ENCODE measurements at regions not wholly inside any gene's neighbourhood (a gene's known extent, or its start where the extent isn't known, plus 50 kb on each side); places are given as distances from the start of the nearest gene placed in this dataset.

DNA sequence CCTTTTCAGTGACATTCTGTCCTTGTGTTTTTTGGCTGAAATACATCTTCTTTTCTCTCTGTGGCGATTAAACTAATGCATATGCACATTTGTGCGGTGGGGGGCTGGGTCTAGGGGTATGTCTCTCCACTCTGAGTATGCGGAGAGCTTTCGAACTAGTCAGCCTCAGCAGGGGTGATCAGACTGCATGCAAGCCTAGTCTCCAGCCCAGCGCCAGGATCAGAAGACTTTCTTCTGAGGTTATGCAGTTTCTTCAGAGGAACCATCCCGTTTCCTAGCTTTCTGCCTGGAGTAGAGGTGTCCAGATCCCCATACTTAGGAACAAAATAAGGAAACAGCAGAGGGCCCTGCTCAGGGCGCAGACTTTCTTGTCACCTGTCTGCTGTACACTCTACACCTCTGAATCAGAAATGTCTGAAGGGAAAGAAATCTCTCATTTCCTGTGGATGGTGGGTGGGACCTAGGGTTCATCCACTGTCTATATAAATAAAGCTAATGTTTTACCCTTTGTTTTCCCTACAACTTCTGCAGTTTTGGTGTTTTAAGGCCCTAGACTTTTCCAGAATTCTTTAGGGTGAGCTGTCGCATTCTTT lies 230.4 kb downstream of the ABHD5 start:
- TF ChIP-seq, protein P1, sequence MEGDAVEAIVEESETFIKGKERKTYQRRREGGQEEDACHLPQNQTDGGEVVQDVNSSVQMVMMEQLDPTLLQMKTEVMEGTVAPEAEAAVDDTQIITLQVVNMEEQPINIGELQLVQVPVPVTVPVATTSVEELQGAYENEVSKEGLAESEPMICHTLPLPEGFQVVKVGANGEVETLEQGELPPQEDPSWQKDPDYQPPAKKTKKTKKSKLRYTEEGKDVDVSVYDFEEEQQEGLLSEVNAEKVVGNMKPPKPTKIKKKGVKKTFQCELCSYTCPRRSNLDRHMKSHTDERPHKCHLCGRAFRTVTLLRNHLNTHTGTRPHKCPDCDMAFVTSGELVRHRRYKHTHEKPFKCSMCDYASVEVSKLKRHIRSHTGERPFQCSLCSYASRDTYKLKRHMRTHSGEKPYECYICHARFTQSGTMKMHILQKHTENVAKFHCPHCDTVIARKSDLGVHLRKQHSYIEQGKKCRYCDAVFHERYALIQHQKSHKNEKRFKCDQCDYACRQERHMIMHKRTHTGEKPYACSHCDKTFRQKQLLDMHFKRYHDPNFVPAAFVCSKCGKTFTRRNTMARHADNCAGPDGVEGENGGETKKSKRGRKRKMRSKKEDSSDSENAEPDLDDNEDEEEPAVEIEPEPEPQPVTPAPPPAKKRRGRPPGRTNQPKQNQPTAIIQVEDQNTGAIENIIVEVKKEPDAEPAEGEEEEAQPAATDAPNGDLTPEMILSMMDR (IDR thresholded peaks at IDR 0.05; ENCODE audit: low read depth, low read length, missing control alignments), result no peak
- H3K4me3 ChIP-seq (replicated peaks; ENCODE audit: low read depth, low read length), result no peak overlapping the region
- DNase-seq (ENCODE audit: extremely low read depth, low read depth), result no peak

DNA sequence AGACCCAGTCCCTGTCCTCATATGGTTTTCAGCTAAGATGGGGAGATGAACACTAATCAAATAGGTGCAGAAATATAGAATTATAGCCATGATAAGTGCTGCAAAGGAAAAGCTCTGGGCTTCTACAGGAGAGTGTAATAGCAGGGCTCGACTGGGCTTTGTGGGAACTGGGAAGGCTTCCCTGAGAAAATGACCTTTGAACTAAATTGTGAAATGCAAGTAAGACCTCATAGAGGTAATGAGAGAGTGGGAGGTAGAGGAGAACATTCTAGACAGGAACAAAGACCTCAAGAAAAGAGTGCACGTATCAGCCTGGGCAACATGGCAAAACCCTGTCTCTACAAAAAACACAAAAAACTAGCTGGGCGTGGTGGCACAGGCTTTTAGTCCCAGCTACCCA lies 231.6 kb downstream of the ABHD5 start:
- TF ChIP-seq, protein P1 (IDR thresholded peaks at IDR 0.05; ENCODE audit: low read depth, low read length, missing control alignments), result no peak
- no peak overlapping the region for H3K4me3 ChIP-seq (replicated peaks; ENCODE audit: low read depth, low read length)
- DNase-seq (ENCODE audit: extremely low read depth, low read depth), result no peak

DNA sequence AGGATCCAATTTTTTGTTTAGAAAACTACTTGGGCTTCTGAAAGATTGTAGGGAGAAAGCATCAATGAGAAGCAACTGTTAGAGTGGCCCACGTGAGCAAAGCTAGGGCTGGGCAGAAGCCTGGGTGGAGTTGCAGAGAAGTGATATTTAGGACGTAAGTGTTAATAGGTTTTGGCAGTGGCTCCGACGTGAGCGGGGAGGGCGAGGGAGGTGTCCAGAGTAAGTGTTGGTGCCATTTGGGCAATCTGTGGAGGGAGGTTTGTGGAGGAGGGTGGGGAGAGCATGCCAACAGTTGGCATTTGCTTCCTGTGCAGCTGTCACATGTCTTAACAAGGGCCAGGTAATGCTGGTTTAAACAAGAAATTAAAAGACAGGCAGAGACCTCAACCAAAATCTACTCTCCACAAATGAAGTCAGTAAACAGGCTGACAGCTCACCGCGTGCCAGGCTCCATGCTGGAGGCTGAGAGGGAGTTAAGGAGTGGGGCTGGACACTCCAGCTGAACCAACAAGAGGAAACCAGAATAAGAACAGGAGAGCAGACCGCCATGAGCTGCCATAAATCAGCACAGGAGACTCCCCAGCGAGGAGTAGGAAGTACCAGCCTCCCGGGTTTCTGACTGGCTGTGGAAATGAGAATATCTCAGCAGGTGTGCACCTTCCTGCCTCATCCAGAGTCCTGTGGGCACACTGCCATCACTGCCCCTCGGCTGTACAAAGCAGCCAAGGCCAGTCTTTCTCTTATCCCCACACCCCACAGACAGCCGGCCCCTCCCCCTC lies 232.6 kb downstream of the ABHD5 start:
- H3K4me3 ChIP-seq (replicated peaks; ENCODE audit: low read depth, low read length), result no peak overlapping the region
- DNase-seq (ENCODE audit: extremely low read depth, low read depth), result no peak
- TF ChIP-seq, protein P1 (IDR thresholded peaks at IDR 0.05; ENCODE audit: low read depth, low read length, missing control alignments), result no peak

DNA sequence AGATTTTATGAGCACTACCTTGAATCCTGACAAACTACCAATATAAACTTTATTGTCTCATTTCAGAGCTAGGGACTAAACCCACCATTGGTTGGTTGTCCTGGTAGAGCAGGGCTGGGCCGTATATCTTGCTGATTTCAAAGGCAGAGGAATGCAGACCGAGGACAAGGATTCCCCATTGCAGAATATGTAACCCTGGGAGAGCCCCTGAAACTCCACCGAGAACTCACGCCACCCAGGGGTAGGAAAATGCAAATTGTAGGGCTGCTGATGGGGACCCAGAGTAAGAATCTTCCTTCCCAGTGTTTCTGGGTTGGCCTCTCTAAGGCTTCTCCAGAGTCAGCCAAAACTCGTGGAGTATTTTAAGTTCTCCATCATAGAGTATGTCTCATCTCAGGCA lies 235.3 kb downstream of the ABHD5 start:
- H3K4me3 ChIP-seq (replicated peaks; ENCODE audit: low read depth, low read length), result no peak overlapping the region
- TF ChIP-seq, protein P1 (IDR thresholded peaks at IDR 0.05; ENCODE audit: low read depth, low read length, missing control alignments), result no peak
- DNase-seq (ENCODE audit: extremely low read depth, low read depth), result no peak

DNA sequence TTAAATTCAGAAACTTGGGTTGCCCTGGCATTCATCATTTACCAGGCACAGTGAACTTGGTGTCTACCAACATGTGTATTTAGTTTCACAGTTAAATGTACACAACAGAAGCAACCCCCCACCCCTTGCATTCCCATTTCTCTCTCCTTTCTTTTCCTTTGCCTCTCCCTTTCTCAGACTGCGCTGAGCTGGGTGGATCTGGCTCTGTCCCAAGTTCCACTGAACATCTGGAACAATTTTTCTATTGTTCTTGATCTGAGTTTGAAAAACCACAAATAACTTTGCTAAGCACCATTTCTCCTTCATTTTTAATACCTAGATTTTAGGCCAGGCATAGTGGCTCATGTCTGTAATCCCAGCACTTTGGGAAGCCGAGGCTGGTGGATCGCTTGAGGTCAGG lies 242.2 kb downstream of the ABHD5 start:
- peak; percentile 46 for DNase-seq (ENCODE audit: extremely low read depth, low read depth)
- TF ChIP-seq, protein P1 (IDR thresholded peaks at IDR 0.05; ENCODE audit: low read depth, low read length, missing control alignments), result no peak
- H3K4me3 ChIP-seq (replicated peaks; ENCODE audit: low read depth, low read length), result no peak overlapping the region

DNA sequence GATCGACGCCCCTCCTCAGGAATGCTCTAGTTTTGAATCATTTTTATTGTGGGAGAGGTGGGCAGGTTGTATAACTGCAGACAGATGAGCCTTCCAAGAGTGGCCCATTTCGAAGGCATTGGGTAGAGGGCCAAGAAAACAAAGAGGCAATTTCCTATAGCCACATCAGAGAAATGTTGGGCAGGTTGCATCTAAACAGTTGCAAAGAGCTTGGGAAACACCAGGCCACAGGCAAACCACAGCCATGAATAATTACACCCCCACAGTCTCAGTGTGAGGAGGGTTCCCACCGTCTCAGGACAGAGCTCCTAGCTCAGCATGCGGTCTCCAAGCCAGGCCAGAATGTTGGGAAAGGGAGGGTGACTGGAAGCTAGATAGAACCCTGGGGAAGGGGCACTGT lies 257.3 kb downstream of the ABHD5 start:
- DNase-seq (ENCODE audit: extremely low read depth, low read depth), result no peak
- H3K4me3 ChIP-seq (replicated peaks; ENCODE audit: low read depth, low read length), result no peak overlapping the region
- TF ChIP-seq, protein P1 (IDR thresholded peaks at IDR 0.05; ENCODE audit: low read depth, low read length, missing control alignments), result no peak
